CD4-positive, alpha-beta T cell (primary cell): ENCODE measurements at regions not wholly inside any gene's neighbourhood (a gene's known extent, or its start where the extent isn't known, plus 50 kb on each side); places are given as distances from the start of the nearest gene placed in this dataset.

ENCODE experiments used
- ATAC-seq: fragments of 200-7000 bp; cut with Tn5 transposase; one replicate; pipeline ENCODE4 v1.10.0; 2022; ENCODE audit warnings: mild to moderate bottlenecking; ENCODE audit not compliant: poor library complexity
- CTCF ChIA-PET: fragments of 350-600 bp; sonication (Branson Sonifier 250); formaldehyde crosslinking; loops from one replicate; lab custom pipeline; 2021; ENCODE audit warnings: antibody characterized with exemption, inconsistent platforms; lab: Charles Lee
- POLR2A ChIA-PET: fragments of 350-600 bp; sonication (Branson Sonifier 250); formaldehyde crosslinking; loops from one replicate; lab custom pipeline; 2021; ENCODE audit warnings: antibody characterized with exemption, inconsistent platforms; lab: Charles Lee
- DNase-seq, 14 experiments: peaks; one replicate each; pipeline ENCODE4 v3.0.0-alpha.2; 2013 to 2020; ENCODE audit warnings: mixed read lengths in 2 of 14
- H3K27ac ChIP-seq, 2 donors: one replicate each; pipeline versions ENCODE4 v1.5.1 to v1.7.0; 2013; ENCODE audit warnings: low read length in 2 of 2, low read depth in 1 of 2, mild to moderate bottlenecking in 1 of 2
- H3K27me3 ChIP-seq, 2 experiments: 1 replicate in 1 of 2; 2 replicates in 1 of 2; pipeline versions ENCODE4 v1.6.1 to v1.7.0; 2013; ENCODE audit warnings: low read length in 2 of 2, control low read depth in 1 of 2, mild to moderate bottlenecking in 1 of 2, moderate library complexity in 1 of 2; ENCODE audit not compliant: insufficient read depth in 2 of 2, control insufficient read depth in 1 of 2
- H3K36me3 ChIP-seq: one replicate; pipeline ENCODE4 v1.6.1; 2013; ENCODE audit warnings: low read length, control low read depth; ENCODE audit not compliant: insufficient read depth
- H3K4me1 ChIP-seq: one replicate; pipeline ENCODE4 v1.6.1; 2013; ENCODE audit warnings: low read length, control low read depth; ENCODE audit not compliant: insufficient read depth
- H3K4me3 ChIP-seq: one replicate; pipeline ENCODE4 v1.5.1; 2013; ENCODE audit warnings: mild to moderate bottlenecking, low read length, moderate library complexity
- H3K9me3 ChIP-seq, 2 experiments: 1 replicate in 1 of 2; 2 replicates in 1 of 2; pipeline versions ENCODE4 v1.6.1 to v1.7.0; 2013; ENCODE audit warnings: low read length in 2 of 2, mild to moderate bottlenecking in 2 of 2, control low read depth in 1 of 2, moderate library complexity in 1 of 2; ENCODE audit not compliant: control insufficient read depth in 1 of 2, insufficient read depth in 1 of 2
- H3K27ac Mint-ChIP-seq: one replicate; pipeline ENCODE4 v1.8.0; 2020; ENCODE audit warnings: mixed read lengths
- H3K27me3 Mint-ChIP-seq: one replicate; pipeline ENCODE4 v1.8.0; 2021; ENCODE audit warnings: mixed read lengths
- H3K36me3 Mint-ChIP-seq: one replicate; pipeline ENCODE4 v1.8.0; 2021; ENCODE audit warnings: low read depth, mixed read lengths
- H3K4me1 Mint-ChIP-seq: one replicate; pipeline ENCODE4 v1.8.0; 2021; ENCODE audit warnings: low read depth, mixed read lengths
- H3K4me3 Mint-ChIP-seq: one replicate; pipeline ENCODE4 v1.8.0; 2020; ENCODE audit warnings: mild to moderate bottlenecking, mixed read lengths
- H3K9me3 Mint-ChIP-seq: one replicate; pipeline ENCODE4 v1.8.0; 2020; ENCODE audit warnings: mixed read lengths
- intact Hi-C, 2 experiments: fragments of 100-400 bp; cut with DNase I in 1 of 2; cut with micrococcal nuclease in 1 of 2; formaldehyde crosslinking; loops; one replicate each; pipeline versions ENCODE4 v1.15.1 to v1.9.0; 2023 to 2025; cut with DNase I, micrococcal nuclease
- TF ChIP-seq, protein P1 (sequence below): fragments of 200-600 bp; IDR thresholded peaks from one replicate; pipeline ENCODE4 v1.8.0; 2022; ENCODE audit warnings: antibody characterized with exemption, mild to moderate bottlenecking

GRCh38 chr18:68435581-68435980 lies 279.3 kb downstream of the TMX3 start:
- H3K4me1 ChIP-seq: no peaks in the 10 kb centered on the region
- ChIA-PET POLR2A (no interaction called here), CTCF (no interaction called here)
- no peaks in the 10 kb centered on the region for H3K4me1 Mint-ChIP-seq
- H3K9me3 ChIP-seq: no peaks in the 10 kb centered on the region
- H3K4me3 Mint-ChIP-seq: no peak overlapping the region
- ATAC-seq: no peak
- DNase-seq: no peak
- no peaks in the 10 kb centered on the region for H3K27me3 ChIP-seq
- no peak overlapping the region for H3K4me3 ChIP-seq
- H3K27ac ChIP-seq: no peak overlapping the region
- no peaks in the 10 kb centered on the region for H3K36me3 Mint-ChIP-seq
- intact Hi-C loops: no loop called here
- no peaks in the 10 kb centered on the region for H3K27me3 Mint-ChIP-seq
- no peaks in the 10 kb centered on the region for H3K9me3 Mint-ChIP-seq
- TF ChIP-seq, protein P1, sequence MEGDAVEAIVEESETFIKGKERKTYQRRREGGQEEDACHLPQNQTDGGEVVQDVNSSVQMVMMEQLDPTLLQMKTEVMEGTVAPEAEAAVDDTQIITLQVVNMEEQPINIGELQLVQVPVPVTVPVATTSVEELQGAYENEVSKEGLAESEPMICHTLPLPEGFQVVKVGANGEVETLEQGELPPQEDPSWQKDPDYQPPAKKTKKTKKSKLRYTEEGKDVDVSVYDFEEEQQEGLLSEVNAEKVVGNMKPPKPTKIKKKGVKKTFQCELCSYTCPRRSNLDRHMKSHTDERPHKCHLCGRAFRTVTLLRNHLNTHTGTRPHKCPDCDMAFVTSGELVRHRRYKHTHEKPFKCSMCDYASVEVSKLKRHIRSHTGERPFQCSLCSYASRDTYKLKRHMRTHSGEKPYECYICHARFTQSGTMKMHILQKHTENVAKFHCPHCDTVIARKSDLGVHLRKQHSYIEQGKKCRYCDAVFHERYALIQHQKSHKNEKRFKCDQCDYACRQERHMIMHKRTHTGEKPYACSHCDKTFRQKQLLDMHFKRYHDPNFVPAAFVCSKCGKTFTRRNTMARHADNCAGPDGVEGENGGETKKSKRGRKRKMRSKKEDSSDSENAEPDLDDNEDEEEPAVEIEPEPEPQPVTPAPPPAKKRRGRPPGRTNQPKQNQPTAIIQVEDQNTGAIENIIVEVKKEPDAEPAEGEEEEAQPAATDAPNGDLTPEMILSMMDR: no peak
- H3K36me3 ChIP-seq: no peaks in the 10 kb centered on the region
- H3K27ac Mint-ChIP-seq: no peak overlapping the region

- Mint-ChIP-seq H3K4me3 (no peak overlapping the region), H3K4me1 (no peaks in the 10 kb centered on the region), H3K27me3 (no peaks in the 10 kb centered on the region), H3K9me3 (no peaks in the 10 kb centered on the region), H3K36me3 (no peaks in the 10 kb centered on the region), H3K27ac (no peak overlapping the region)
- no peaks in the 10 kb centered on the region for H3K9me3 ChIP-seq
- no peak overlapping the region for H3K4me3 ChIP-seq
- ChIA-PET POLR2A (no interaction called here), CTCF (no interaction called here)
- no peaks in the 10 kb centered on the region for H3K36me3 ChIP-seq
- DNase-seq (no peak), ATAC-seq (no peak)
- intact Hi-C loops: no loop called here
- H3K27ac ChIP-seq: no peak overlapping the region
- no peaks in the 10 kb centered on the region for H3K27me3 ChIP-seq
- TF ChIP-seq, protein P1: no peak
- no peaks in the 10 kb centered on the region for H3K4me1 ChIP-seq
Observed at GRCh38 chr18:68431922-68432198, 283.0 kb downstream of the TMX3 start.

GRCh38 chr18:68431111-68431921 lies 283.6 kb downstream of the TMX3 start:
- no peaks in the 10 kb centered on the region for H3K27me3 ChIP-seq
- no peak overlapping the region for H3K4me3 ChIP-seq
- Mint-ChIP-seq H3K4me1 (no peaks in the 10 kb centered on the region), H3K4me3 (no peak overlapping the region), H3K36me3 (no peaks in the 10 kb centered on the region), H3K27ac (no peak overlapping the region), H3K27me3 (no peaks in the 10 kb centered on the region), H3K9me3 (no peaks in the 10 kb centered on the region)
- CTCF ChIA-PET: no interaction called here
- ATAC-seq: no peak
- H3K9me3 ChIP-seq: no peaks in the 10 kb centered on the region
- H3K4me1 ChIP-seq: no peaks in the 10 kb centered on the region
- no peak for DNase-seq
- H3K36me3 ChIP-seq: no peaks in the 10 kb centered on the region
- TF ChIP-seq, protein P1: no peak
- intact Hi-C loops: no loop called here
- H3K27ac ChIP-seq: no peak overlapping the region
- POLR2A ChIA-PET: no interaction called here
